ENCODE measurements at regions not wholly inside any gene's neighbourhood (a gene's known extent, or its start where the extent isn't known, plus 50 kb on each side); places are given as distances from the start of the nearest gene placed in this dataset.

- H3K4me2 ChIP-seq (ENCODE audit: low read depth, low read length), result no peak overlapping the region
- H3K9ac ChIP-seq (ENCODE audit: insufficient read depth, low read depth, low read length), result no peak overlapping the region
- no peaks in the 10 kb centered on the region for H3K36me3 ChIP-seq (replicated peaks in 1 of 2; ENCODE audit: control insufficient read depth in 1 of 2, insufficient read depth in 2 of 2, low read length in 2 of 2)
- H3K4me3 ChIP-seq (replicated peaks in 1 of 3; ENCODE audit: insufficient read depth in 1 of 3, low read depth in 2 of 3, low read length in 3 of 3), result no peak overlapping the region
- no peaks in the 10 kb centered on the region for H3K27me3 ChIP-seq (ENCODE audit: control insufficient read depth in 1 of 2, insufficient read depth in 2 of 2, low read length in 2 of 2)
- no peaks in the 10 kb centered on the region for H3K79me2 ChIP-seq (ENCODE audit: insufficient read depth, low read length)
- ChIA-PET POLR2A (no interaction called here), CTCF (ENCODE audit: low intra/inter-chr PET ratio, low total read pairs) (no interaction called here)
- H3K27ac ChIP-seq (ENCODE audit: extremely low read length, insufficient read depth, low read length), result no peak overlapping the region
- FAIRE-seq (no peak), ATAC-seq (no peak), DNase-seq (ENCODE audit: low spot score) (no peak)
- in situ Hi-C loops (cut with HindIII; ENCODE audit: extremely low pct_ligation_motif_present, low pct_unique_long_range_greater_than_20kb) (no loop called here), intact Hi-C loops (cut with micrococcal nuclease; ENCODE audit: unreplicated experiment) (no loop called here)
- no peaks in the 10 kb centered on the region for H3K4me1 ChIP-seq (ENCODE audit: insufficient read depth, low read length)
- BruUV-seq (replicated peaks), result no TSS peak
- no peak overlapping the region for H2AFZ ChIP-seq (ENCODE audit: low read length)
- TF ChIP-seq HNF1A (IDR thresholded peaks at IDR 0.05; ENCODE audit: low read depth), result no peak
- TF ChIP-seq HNF1A (CRISPR knock-in tag; IDR thresholded peaks at IDR 0.05; ENCODE audit: borderline replicate concordance), result no peak
- no peak for TF ChIP-seq ZNF256 (CRISPR knock-in tag; conservative IDR thresholded peaks at IDR 0.05)
- no peak for TF ChIP-seq RORA (CRISPR knock-in tag; IDR thresholded peaks at IDR 0.05)
- no peaks in the 10 kb centered on the region for H3K9me3 ChIP-seq (ENCODE audit: low read length)
- 3% methylated on average over 1 of the region's 1 CpG for whole genome bisulfite sequencing (ENCODE audit: low lambda C conversion rate)
- no peaks in the 10 kb centered on the region for H4K20me1 ChIP-seq (ENCODE audit: insufficient read depth, low read length)
Measured at GRCh38 chr20:41811456-41811855, 193.3 kb upstream of the CHD6 start.

- Histone ChIP-seq H4K20me1 (ENCODE audit: insufficient read depth, low read length) (no peaks in the 10 kb centered on the region), H3K27me3 (ENCODE audit: control insufficient read depth in 1 of 2, insufficient read depth in 2 of 2, low read length in 2 of 2) (0 out of 5 replicates have a peak, but pooled peaks cover 0 to 4% of the 10 kb centered on the region in 2 experiments), H3K27ac (ENCODE audit: extremely low read length, insufficient read depth, low read length) (no peak overlapping the region), H2AFZ (ENCODE audit: low read length) (no peak overlapping the region), H3K4me2 (ENCODE audit: low read depth, low read length) (no peak overlapping the region), H3K9ac (ENCODE audit: insufficient read depth, low read depth, low read length) (no peak overlapping the region), H3K4me3 (replicated peaks in 1 of 3; ENCODE audit: insufficient read depth in 1 of 3, low read depth in 2 of 3, low read length in 3 of 3) (no peak overlapping the region), H3K79me2 (ENCODE audit: insufficient read depth, low read length) (no peaks in the 10 kb centered on the region), H3K36me3 (replicated peaks in 1 of 2; ENCODE audit: control insufficient read depth in 1 of 2, insufficient read depth in 2 of 2, low read length in 2 of 2) (no peaks in the 10 kb centered on the region), H3K4me1 (ENCODE audit: insufficient read depth, low read length) (no peaks in the 10 kb centered on the region), H3K9me3 (ENCODE audit: low read length) (no peaks in the 10 kb centered on the region)
- ChIA-PET POLR2A (no interaction called here), CTCF (ENCODE audit: low intra/inter-chr PET ratio, low total read pairs) (no interaction called here)
- FAIRE-seq (no peak), DNase-seq (ENCODE audit: low spot score) (no peak), ATAC-seq (no peak)
- intact Hi-C loops (cut with micrococcal nuclease; ENCODE audit: unreplicated experiment) (no loop called here), in situ Hi-C loops (cut with HindIII; ENCODE audit: extremely low pct_ligation_motif_present, low pct_unique_long_range_greater_than_20kb) (no loop called here)
- no TSS peak for BruUV-seq (replicated peaks)
- WGBS (ENCODE audit: low lambda C conversion rate), result 2% methylated on average over 3 of the region's 3 CpGs
- no peak for TF ChIP-seq KMT2B (CRISPR knock-in tag; IDR thresholded peaks at IDR 0.05)
- TF ChIP-seq ONECUT2 (CRISPR knock-in tag; IDR thresholded peaks at IDR 0.05), result no peak
- TF ChIP-seq CREM (IDR thresholded peaks at IDR 0.05), result no peak
- TF ChIP-seq CREM (CRISPR knock-in tag; IDR thresholded peaks at IDR 0.05), result no peak
- TF ChIP-seq SSRP1 (CRISPR knock-in tag; IDR thresholded peaks at IDR 0.05), result no peak
- no peak for TF ChIP-seq ZFYVE20 (CRISPR knock-in tag; IDR thresholded peaks at IDR 0.05; ENCODE audit: borderline replicate concordance, low read depth)
- no peak for TF ChIP-seq ISL2 (CRISPR knock-in tag; IDR thresholded peaks at IDR 0.05)
- TF ChIP-seq ZNF230 (CRISPR knock-in tag; IDR thresholded peaks at IDR 0.05), result no peak
- no peak for TF ChIP-seq E2F5 (CRISPR knock-in tag; conservative IDR thresholded peaks at IDR 0.05)
- TF ChIP-seq ZNF451 (CRISPR knock-in tag; IDR thresholded peaks at IDR 0.05), result no peak
- TF ChIP-seq ZNF256 (CRISPR knock-in tag; conservative IDR thresholded peaks at IDR 0.05), result no peak
- TF ChIP-seq ELF4 (CRISPR knock-in tag; IDR thresholded peaks at IDR 0.05; ENCODE audit: borderline replicate concordance), result no peak
Measured at GRCh38 chr20:41800040-41800439, 181.9 kb upstream of the CHD6 start.
